Glutamatergic neuron (in vitro differentiated cells): ENCODE measurements at regions not wholly inside any gene's neighbourhood (a gene's known extent, or its start where the extent isn't known, plus 50 kb on each side); places are given as distances from the start of the nearest gene placed in this dataset.

Source experiments
- DNase-seq: peaks from one replicate; pipeline ENCODE4 v3.0.0; 2022
- H3K27ac Mint-ChIP-seq: one replicate; pipeline ENCODE4 v1.8.0; 2020; ENCODE audit warnings: mild to moderate bottlenecking, mixed read lengths, inconsistent platforms; ENCODE audit not compliant: unreplicated experiment
- H3K27me3 Mint-ChIP-seq: one replicate; pipeline ENCODE4 v1.8.0; 2020; ENCODE audit warnings: mild to moderate bottlenecking, moderate library complexity, mixed read lengths, inconsistent platforms; ENCODE audit not compliant: unreplicated experiment
- H3K36me3 Mint-ChIP-seq: one replicate; pipeline ENCODE4 v1.8.0; 2020; ENCODE audit warnings: mild to moderate bottlenecking, mixed read lengths, inconsistent platforms; ENCODE audit not compliant: unreplicated experiment
- H3K4me1 Mint-ChIP-seq: one replicate; pipeline ENCODE4 v1.8.0; 2020; ENCODE audit warnings: mild to moderate bottlenecking, low read depth, mixed read lengths, inconsistent platforms; ENCODE audit not compliant: unreplicated experiment
- H3K4me3 Mint-ChIP-seq: one replicate; pipeline ENCODE4 v1.8.0; 2020; ENCODE audit warnings: mild to moderate bottlenecking, mixed read lengths, inconsistent platforms; ENCODE audit not compliant: unreplicated experiment
- H3K9me3 Mint-ChIP-seq: one replicate; pipeline ENCODE4 v1.8.0; 2020; ENCODE audit warnings: mild to moderate bottlenecking, moderate library complexity, mixed read lengths, inconsistent platforms; ENCODE audit not compliant: unreplicated experiment
- CTCF ChIP-seq: fragments of 200-600 bp; sonication (generic); IDR thresholded peaks from one replicate; pipeline ENCODE4 v1.5.0; 2021; ENCODE audit not compliant: partially characterized antibody, unreplicated experiment

GRCh38 chr3:27990324-27990723, 251.1 kb upstream of the CMC1 start:
- no peak for DNase-seq
- H3K4me3 Mint-ChIP-seq = no peak overlapping the region
- H3K9me3 Mint-ChIP-seq = no peaks in the 10 kb centered on the region
- peaks cover 17% of the 10 kb centered on the region for H3K4me1 Mint-ChIP-seq
- no peaks in the 10 kb centered on the region for H3K36me3 Mint-ChIP-seq
- no peak for TF ChIP-seq CTCF
- H3K27me3 Mint-ChIP-seq = no peaks in the 10 kb centered on the region
- no peak overlapping the region for H3K27ac Mint-ChIP-seq

GRCh38 chr3:27990837-27991236, 250.6 kb upstream of the CMC1 start:
- Mint-ChIP-seq H3K27ac (no peak overlapping the region), H3K27me3 (no peaks in the 10 kb centered on the region), H3K9me3 (no peaks in the 10 kb centered on the region), H3K4me3 (no peak overlapping the region), H3K36me3 (no peaks in the 10 kb centered on the region), H3K4me1 (peaks cover 14% of the 10 kb centered on the region)
- DNase-seq = no peak
- no peak for TF ChIP-seq CTCF

GRCh38 chr3:27993051-27993450, 248.4 kb upstream of the CMC1 start:
- Mint-ChIP-seq H3K27me3 (no peaks in the 10 kb centered on the region), H3K27ac (peak overlapping the region; percentile 86), H3K9me3 (no peaks in the 10 kb centered on the region), H3K4me3 (no peak overlapping the region), H3K36me3 (no peaks in the 10 kb centered on the region), H3K4me1 (peaks cover 5% of the 10 kb centered on the region)
- TF ChIP-seq CTCF = no peak
- no peak for DNase-seq

GRCh38 chr3:28000608-28001007, 240.8 kb upstream of the CMC1 start:
- no peak for DNase-seq
- Mint-ChIP-seq H3K9me3 (peaks cover 2% of the 10 kb centered on the region), H3K27ac (no peak overlapping the region), H3K27me3 (no peaks in the 10 kb centered on the region), H3K36me3 (no peaks in the 10 kb centered on the region), H3K4me1 (no peaks in the 10 kb centered on the region), H3K4me3 (no peak overlapping the region)
- no peak for TF ChIP-seq CTCF

- Mint-ChIP-seq H3K9me3 (no peaks in the 10 kb centered on the region), H3K27ac (no peak overlapping the region), H3K4me3 (no peak overlapping the region), H3K27me3 (no peaks in the 10 kb centered on the region), H3K36me3 (no peaks in the 10 kb centered on the region), H3K4me1 (no peaks in the 10 kb centered on the region)
- DNase-seq = no peak
- TF ChIP-seq CTCF = no peak
Observed at GRCh38 chr3:28008235-28008634, 233.2 kb upstream of the CMC1 start.
